Epithelial cell of proximal tubule (primary cell): ENCODE measurements at regions not wholly inside any gene's neighbourhood (a gene's known extent, or its start where the extent isn't known, plus 50 kb on each side); places are given as distances from the start of the nearest gene placed in this dataset.

ENCODE experiments used
- DNase-seq: peaks from one replicate; pipeline ENCODE4 v3.0.0-alpha.2; 2011; ENCODE audit warnings: low read depth
- H3K4me3 ChIP-seq: 2 replicates; pipeline ENCODE4 v1.5.1; 2011; ENCODE audit warnings: low read depth, mild to moderate bottlenecking, low read length
- TF ChIP-seq, protein P1 (sequence below): conservative IDR thresholded peaks from 2 replicates; pipeline ENCODE4 v1.5.1; 2012; ENCODE audit warnings: low read depth, mild to moderate bottlenecking, low read length

DNA sequence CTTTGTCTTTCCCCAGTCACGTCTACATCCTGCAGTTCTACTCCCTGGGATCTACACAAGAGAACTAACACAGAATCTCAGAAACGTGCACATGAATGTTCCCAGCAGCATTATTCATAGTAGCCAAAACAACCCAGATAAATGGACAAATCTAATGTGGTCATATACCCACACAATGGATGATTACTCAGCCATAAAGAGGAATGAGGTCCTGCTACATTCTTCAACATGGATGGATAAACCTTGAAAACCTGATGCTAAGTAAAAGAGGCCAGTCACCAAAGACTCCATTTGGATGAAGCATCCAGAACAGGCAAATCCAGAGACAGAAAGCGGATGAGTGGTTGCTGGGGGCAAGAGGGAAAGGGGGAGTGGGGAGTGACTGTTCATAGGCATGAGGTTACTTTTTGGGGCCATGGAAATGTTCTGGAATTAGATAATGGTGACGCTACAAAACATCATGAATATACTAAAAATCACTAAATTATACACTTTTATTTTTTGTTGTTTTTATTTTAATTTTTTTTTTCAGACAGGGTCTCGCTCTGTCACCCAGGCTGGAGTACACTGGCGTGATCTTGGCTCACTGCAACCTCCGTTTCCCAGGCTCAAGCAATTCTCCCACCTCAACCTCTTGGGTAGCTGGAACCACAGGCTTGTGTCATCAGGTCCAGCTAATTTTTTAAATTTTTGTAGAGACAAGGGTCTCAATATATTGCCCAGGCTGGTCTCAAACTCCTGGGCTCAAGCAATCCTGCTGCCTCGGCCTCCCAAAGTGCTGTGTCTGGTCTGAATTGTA lies 50.8 kb upstream of the DSN1 start:
- TF ChIP-seq, protein P1, sequence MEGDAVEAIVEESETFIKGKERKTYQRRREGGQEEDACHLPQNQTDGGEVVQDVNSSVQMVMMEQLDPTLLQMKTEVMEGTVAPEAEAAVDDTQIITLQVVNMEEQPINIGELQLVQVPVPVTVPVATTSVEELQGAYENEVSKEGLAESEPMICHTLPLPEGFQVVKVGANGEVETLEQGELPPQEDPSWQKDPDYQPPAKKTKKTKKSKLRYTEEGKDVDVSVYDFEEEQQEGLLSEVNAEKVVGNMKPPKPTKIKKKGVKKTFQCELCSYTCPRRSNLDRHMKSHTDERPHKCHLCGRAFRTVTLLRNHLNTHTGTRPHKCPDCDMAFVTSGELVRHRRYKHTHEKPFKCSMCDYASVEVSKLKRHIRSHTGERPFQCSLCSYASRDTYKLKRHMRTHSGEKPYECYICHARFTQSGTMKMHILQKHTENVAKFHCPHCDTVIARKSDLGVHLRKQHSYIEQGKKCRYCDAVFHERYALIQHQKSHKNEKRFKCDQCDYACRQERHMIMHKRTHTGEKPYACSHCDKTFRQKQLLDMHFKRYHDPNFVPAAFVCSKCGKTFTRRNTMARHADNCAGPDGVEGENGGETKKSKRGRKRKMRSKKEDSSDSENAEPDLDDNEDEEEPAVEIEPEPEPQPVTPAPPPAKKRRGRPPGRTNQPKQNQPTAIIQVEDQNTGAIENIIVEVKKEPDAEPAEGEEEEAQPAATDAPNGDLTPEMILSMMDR: no peak
- DNase-seq: peak; percentile 78
- H3K4me3 ChIP-seq: no peak overlapping the region

DNA sequence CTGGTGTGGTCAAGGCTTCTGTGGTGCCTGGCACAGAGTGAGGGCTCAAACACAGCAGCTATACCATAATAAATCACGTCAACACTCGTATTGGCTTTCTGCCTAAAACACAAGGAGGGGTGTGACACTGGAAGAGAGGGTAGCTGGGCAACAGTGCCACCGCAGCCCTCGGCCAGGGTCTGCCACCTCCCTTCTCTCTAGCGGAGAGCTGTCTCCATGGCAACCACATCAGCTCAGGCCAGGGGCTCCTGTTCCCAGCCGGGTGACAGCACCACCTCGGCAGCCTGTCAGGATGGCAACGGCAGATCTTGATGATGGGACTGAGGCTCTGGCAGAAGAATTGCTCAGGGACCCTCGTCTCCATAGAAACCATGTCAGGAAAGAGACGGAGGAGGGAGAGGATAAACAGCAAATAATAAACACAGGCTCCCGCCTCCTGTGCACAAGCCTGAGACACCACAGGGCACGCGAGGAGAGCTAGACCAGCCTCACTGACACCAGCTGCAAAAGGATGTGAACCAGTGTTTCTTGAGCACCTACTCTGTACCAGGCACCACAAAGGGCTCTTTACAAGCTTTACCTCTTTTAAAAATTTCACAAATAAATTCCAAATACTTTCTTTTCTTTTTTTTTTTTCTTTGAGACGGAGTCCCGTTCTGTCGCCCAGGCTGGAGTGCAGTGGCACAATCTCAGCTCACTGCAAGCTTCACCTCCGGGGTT lies 50.4 kb upstream of the TLDC2 start:
- DNase-seq: no peak

More for the DNA sequence above, 50.4 kb upstream of the TLDC2 start:
- TF ChIP-seq, protein P1: no peak
- no peak overlapping the region for H3K4me3 ChIP-seq
